ENCODE measurements at regions not wholly inside any gene's neighbourhood (a gene's known extent, or its start where the extent isn't known, plus 50 kb on each side); places are given as distances from the start of the nearest gene placed in this dataset.

DNA sequence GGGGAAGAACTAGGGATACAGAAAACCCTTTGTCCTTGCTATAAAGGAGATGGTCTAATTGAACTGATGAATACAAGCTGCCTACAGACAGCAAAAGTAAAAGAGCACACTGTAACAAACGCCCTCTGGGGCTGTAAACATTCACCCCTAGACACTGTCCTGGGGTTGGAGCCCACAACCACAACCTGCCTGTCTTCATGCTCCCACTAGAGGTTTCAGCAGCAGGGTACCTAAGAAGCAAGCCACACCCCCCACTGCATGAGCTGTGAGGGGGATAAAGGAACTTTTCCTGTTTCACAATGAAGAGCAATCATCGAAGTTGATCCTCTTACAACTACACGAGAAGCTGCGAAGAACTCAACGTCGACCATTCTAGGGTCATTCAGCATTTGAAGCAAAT is 90.5 kb upstream of the LUZP2 start:
- no peaks in the 10 kb centered on the region for H3K36me3 Mint-ChIP-seq (ENCODE audit: low read depth)
- H3K4me3 Mint-ChIP-seq = no peak overlapping the region
- DNase-seq = no peak
- H3K9me3 Mint-ChIP-seq = no peaks in the 10 kb centered on the region; the same call in 1 of the 2 replicates
- H3K27ac Mint-ChIP-seq = no peak overlapping the region
- no peaks in the 10 kb centered on the region for H3K4me1 Mint-ChIP-seq (ENCODE audit: low read depth)
- no peaks in the 10 kb centered on the region for H3K27me3 Mint-ChIP-seq (ENCODE audit: insufficient read depth)
- TF ChIP-seq, protein P1, sequence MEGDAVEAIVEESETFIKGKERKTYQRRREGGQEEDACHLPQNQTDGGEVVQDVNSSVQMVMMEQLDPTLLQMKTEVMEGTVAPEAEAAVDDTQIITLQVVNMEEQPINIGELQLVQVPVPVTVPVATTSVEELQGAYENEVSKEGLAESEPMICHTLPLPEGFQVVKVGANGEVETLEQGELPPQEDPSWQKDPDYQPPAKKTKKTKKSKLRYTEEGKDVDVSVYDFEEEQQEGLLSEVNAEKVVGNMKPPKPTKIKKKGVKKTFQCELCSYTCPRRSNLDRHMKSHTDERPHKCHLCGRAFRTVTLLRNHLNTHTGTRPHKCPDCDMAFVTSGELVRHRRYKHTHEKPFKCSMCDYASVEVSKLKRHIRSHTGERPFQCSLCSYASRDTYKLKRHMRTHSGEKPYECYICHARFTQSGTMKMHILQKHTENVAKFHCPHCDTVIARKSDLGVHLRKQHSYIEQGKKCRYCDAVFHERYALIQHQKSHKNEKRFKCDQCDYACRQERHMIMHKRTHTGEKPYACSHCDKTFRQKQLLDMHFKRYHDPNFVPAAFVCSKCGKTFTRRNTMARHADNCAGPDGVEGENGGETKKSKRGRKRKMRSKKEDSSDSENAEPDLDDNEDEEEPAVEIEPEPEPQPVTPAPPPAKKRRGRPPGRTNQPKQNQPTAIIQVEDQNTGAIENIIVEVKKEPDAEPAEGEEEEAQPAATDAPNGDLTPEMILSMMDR (IDR thresholded peaks at IDR 0.05) = no peak

DNA sequence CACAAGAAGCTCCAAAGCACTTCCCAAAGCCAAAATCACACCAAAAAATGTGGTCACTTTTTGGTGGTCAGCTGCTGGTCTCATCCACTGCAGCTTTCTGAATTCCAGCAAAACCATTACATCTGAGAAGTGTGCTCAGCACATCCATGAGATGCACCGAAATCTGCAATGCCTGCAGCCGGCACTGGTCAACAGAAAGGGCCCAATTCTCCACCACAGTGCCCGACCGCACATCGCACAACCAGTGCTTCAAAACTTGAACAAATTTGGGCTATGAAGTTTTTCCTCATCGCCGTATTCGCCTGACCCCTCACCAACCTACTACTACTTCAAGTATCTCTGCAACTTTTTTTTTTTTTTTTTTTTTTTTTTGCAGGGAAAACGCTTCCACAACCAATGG is 89.9 kb upstream of the LUZP2 start:
- no peaks in the 10 kb centered on the region; the same call in 1 of the 2 replicates for H3K9me3 Mint-ChIP-seq
- no peaks in the 10 kb centered on the region for H3K36me3 Mint-ChIP-seq (ENCODE audit: low read depth)
- DNase-seq = no peak
- H3K4me3 Mint-ChIP-seq = no peak overlapping the region
- H3K27ac Mint-ChIP-seq = no peak overlapping the region
- H3K4me1 Mint-ChIP-seq (ENCODE audit: low read depth) = no peaks in the 10 kb centered on the region
- no peaks in the 10 kb centered on the region for H3K27me3 Mint-ChIP-seq (ENCODE audit: insufficient read depth)
- TF ChIP-seq, protein P1 (IDR thresholded peaks at IDR 0.05) = no peak

DNA sequence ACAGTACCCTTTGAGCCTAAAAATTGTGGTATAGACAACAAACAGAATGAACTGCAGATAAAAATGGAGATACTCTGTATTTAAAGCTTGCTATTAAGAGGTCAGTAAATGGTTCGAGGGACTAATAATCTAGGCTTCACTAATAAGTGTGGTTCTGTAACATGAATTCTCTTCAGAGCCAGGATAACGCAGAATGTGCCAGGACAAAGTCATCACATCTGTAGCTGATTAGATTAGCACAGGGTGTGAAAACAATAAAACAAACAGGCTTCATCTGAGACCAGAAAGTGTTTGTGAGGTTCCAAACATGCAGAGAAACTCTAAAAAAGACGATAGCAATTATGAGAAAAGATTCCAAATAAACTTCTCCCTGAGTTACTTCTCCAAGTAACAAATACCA is 89.1 kb upstream of the LUZP2 start:
- Mint-ChIP-seq H3K4me3 (no peak overlapping the region), H3K36me3 (ENCODE audit: low read depth) (no peaks in the 10 kb centered on the region), H3K27me3 (ENCODE audit: insufficient read depth) (no peaks in the 10 kb centered on the region), H3K4me1 (ENCODE audit: low read depth) (no peaks in the 10 kb centered on the region), H3K9me3 (no peaks in the 10 kb centered on the region; the same call in 1 of the 2 replicates), H3K27ac (no peak overlapping the region)
- no peak for DNase-seq
- TF ChIP-seq, protein P1 (IDR thresholded peaks at IDR 0.05) = no peak

DNA sequence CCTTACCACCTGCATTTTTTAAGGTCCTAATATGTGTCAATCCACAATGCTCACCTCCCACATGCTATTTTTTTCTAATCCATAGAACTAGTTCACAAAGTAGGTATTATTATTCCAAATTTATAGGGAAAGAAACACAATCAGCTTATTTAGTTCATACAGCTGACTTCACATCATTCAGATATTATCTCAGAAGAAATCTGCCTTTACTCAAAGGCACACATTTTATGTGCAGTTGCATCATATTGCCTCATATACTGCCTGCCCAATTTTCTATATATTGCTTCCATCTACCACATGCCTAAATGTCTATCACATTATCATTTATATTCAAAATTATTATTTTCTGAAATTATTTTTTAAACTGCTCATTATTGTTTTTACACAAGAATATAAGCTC is 88.7 kb upstream of the LUZP2 start:
- no peak for DNase-seq
- Mint-ChIP-seq H3K4me1 (ENCODE audit: low read depth) (no peaks in the 10 kb centered on the region), H3K36me3 (ENCODE audit: low read depth) (no peaks in the 10 kb centered on the region)

DNA sequence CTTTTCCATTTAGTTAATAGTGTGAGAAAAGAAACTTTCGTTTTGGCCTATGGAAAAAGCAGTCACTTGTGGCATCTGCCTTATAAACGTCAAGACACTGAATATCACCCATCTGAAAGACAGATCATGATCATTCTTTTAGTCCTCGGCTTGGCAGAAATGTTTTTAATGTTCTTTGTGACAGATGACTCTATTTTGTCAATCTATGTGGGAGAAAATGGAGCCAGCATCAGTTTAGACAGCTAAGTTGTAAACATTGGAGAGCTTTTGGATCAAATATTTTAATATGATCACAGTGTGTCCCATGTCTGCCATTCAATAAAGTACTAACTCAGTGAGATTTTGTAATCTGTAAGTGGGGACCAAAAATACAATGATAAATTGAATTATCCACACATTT is 85.1 kb upstream of the LUZP2 start:
- Mint-ChIP-seq H3K4me3 (no peak overlapping the region; the same call in 1 of the 2 replicates), H3K27ac (no peak overlapping the region), H3K27me3 (ENCODE audit: insufficient read depth) (no peaks in the 10 kb centered on the region; the same call in 1 of the 2 replicates), H3K36me3 (ENCODE audit: low read depth) (peaks cover 8% of the 10 kb centered on the region; the same call in 1 of the 2 replicates), H3K9me3 (peaks cover 17% of the 10 kb centered on the region), H3K4me1 (ENCODE audit: low read depth) (no peaks in the 10 kb centered on the region; the same call in 1 of the 2 replicates)
- TF ChIP-seq, protein P1 (IDR thresholded peaks at IDR 0.05) = no peak
- no peak for DNase-seq

More for the DNA sequence above, 88.7 kb upstream of the LUZP2 start:
- no peak overlapping the region for H3K27ac Mint-ChIP-seq
- H3K9me3 Mint-ChIP-seq = no peaks in the 10 kb centered on the region; the same call in 1 of the 2 replicates
- TF ChIP-seq, protein P1 (IDR thresholded peaks at IDR 0.05) = no peak
- no peak overlapping the region for H3K4me3 Mint-ChIP-seq
- H3K27me3 Mint-ChIP-seq (ENCODE audit: insufficient read depth) = no peaks in the 10 kb centered on the region

DNA sequence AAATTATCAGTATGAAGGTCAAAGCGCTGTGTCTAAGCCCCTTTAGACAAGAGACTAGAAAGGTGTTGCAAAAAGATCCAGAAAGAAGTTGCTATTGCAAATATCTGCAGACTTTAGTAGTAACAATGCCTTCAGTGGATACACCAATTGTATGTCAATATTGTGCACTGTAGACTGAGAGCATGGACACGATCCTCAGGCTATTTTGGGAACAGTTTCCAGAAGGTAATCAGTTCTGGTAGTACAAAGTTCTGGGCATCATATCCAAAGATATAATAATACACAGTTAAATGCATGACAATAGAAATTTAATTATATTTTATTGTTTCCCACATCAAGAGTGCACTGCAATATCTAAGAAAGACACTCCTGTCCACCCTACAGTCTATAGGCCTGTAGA is 84.1 kb upstream of the LUZP2 start:
- H3K4me1 Mint-ChIP-seq (ENCODE audit: low read depth) = no peaks in the 10 kb centered on the region; the same call in 1 of the 2 replicates
- no peak overlapping the region for H3K27ac Mint-ChIP-seq
- peaks cover 8% of the 10 kb centered on the region; the same call in 1 of the 2 replicates for H3K36me3 Mint-ChIP-seq (ENCODE audit: low read depth)
- TF ChIP-seq, protein P1 (IDR thresholded peaks at IDR 0.05) = no peak
- no peak for DNase-seq
- H3K4me3 Mint-ChIP-seq = no peak overlapping the region
- peaks cover 17% of the 10 kb centered on the region for H3K9me3 Mint-ChIP-seq
- no peaks in the 10 kb centered on the region; the same call in 1 of the 2 replicates for H3K27me3 Mint-ChIP-seq (ENCODE audit: insufficient read depth)

Data from HFFc6 (cell line).